Panc1 (cell line): ENCODE measurements at regions not wholly inside any gene's neighbourhood (a gene's known extent, or its start where the extent isn't known, plus 50 kb on each side); places are given as distances from the start of the nearest gene placed in this dataset.

Experiments
- CTCF ChIP-seq: fragments of 450-650 bp; IDR thresholded peaks from 2 replicates; pipeline ENCODE4 v1.5.1; 2017; ENCODE audit warnings: mild to moderate bottlenecking
- POLR2AphosphoS5 ChIP-seq: IDR thresholded peaks from 2 replicates; pipeline ENCODE4 v1.6.1; 2012; ENCODE audit warnings: mild to moderate bottlenecking, low read depth, low read length, moderate library complexity
- SIN3A ChIP-seq: IDR thresholded peaks from 2 replicates; pipeline ENCODE4 v1.6.1; 2012; ENCODE audit warnings: low read depth, mild to moderate bottlenecking, low read length, moderate library complexity, borderline replicate concordance; ENCODE audit not compliant: insufficient read depth
- TF ChIP-seq, protein P1 (sequence below), 2 experiments: IDR thresholded peaks; 2 replicates each; pipeline ENCODE4 v1.6.1; 2011 to 2012; ENCODE audit warnings: low read depth in 2 of 2, control low read depth in 1 of 2, low read length in 1 of 2, mild to moderate bottlenecking in 1 of 2, moderate library complexity in 1 of 2; ENCODE audit not compliant: insufficient read depth in 1 of 2

GRCh38 chr3:65030014-65030627, 342.3 kb upstream of the ADAMTS9 start:
- TF ChIP-seq CTCF, result no peak
- TF ChIP-seq POLR2AphosphoS5, result no peak
- TF ChIP-seq SIN3A, result no peak
- TF ChIP-seq, protein P1, sequence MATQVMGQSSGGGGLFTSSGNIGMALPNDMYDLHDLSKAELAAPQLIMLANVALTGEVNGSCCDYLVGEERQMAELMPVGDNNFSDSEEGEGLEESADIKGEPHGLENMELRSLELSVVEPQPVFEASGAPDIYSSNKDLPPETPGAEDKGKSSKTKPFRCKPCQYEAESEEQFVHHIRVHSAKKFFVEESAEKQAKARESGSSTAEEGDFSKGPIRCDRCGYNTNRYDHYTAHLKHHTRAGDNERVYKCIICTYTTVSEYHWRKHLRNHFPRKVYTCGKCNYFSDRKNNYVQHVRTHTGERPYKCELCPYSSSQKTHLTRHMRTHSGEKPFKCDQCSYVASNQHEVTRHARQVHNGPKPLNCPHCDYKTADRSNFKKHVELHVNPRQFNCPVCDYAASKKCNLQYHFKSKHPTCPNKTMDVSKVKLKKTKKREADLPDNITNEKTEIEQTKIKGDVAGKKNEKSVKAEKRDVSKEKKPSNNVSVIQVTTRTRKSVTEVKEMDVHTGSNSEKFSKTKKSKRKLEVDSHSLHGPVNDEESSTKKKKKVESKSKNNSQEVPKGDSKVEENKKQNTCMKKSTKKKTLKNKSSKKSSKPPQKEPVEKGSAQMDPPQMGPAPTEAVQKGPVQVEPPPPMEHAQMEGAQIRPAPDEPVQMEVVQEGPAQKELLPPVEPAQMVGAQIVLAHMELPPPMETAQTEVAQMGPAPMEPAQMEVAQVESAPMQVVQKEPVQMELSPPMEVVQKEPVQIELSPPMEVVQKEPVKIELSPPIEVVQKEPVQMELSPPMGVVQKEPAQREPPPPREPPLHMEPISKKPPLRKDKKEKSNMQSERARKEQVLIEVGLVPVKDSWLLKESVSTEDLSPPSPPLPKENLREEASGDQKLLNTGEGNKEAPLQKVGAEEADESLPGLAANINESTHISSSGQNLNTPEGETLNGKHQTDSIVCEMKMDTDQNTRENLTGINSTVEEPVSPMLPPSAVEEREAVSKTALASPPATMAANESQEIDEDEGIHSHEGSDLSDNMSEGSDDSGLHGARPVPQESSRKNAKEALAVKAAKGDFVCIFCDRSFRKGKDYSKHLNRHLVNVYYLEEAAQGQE (IDR thresholded peaks at IDR 0.05; ENCODE audit: insufficient read depth in 1 of 2, low read depth in 2 of 2, low read length in 1 of 2), result no peak
